Kidney (tissue), 13 donors: ENCODE measurements at regions not wholly inside any gene's neighbourhood (a gene's known extent, or its start where the extent isn't known, plus 50 kb on each side); places are given as distances from the start of the nearest gene placed in this dataset.

Experiments
- DNase-seq, 5 donors: peaks; one replicate each; pipeline ENCODE4 v3.0.0-alpha.2; 2013 to 2020
- FAIRE-seq: peaks from 2 replicates; lab custom pipeline; 2012; peaks lifted over from hg19 to GRCh38; lab: Jason Lieb, UNC
- H3K27ac ChIP-seq, 2 donors: one replicate each; pipeline ENCODE4 v1.7.0; 2013; ENCODE audit warnings: low read depth in 2 of 2, low read length in 2 of 2, inconsistent platforms in 1 of 2
- H3K27me3 ChIP-seq: one replicate; pipeline ENCODE4 v1.7.1; 2013; ENCODE audit warnings: low read length, inconsistent platforms; ENCODE audit not compliant: control insufficient read depth, insufficient read depth
- H3K36me3 ChIP-seq, 3 donors: one replicate each; pipeline versions ENCODE4 v1.7.0 to v1.7.1; 2013; ENCODE audit warnings: low read length in 3 of 3, control low read depth in 1 of 3, inconsistent platforms in 1 of 3; ENCODE audit not compliant: insufficient read depth in 3 of 3, control insufficient read depth in 2 of 3
- H3K4me1 ChIP-seq, 3 donors: one replicate each; pipeline versions ENCODE4 v1.7.0 to v1.7.1; 2013; ENCODE audit warnings: low read length in 3 of 3, inconsistent platforms in 1 of 3, low read depth in 1 of 3; ENCODE audit not compliant: control insufficient read depth in 2 of 3, insufficient read depth in 2 of 3
- H3K4me3 ChIP-seq, 3 donors: one replicate each; pipeline versions ENCODE4 v1.7.0 to v1.8.1; 2013; ENCODE audit warnings: low read length in 3 of 3, control low read depth in 1 of 3, inconsistent platforms in 1 of 3
- H3K9ac ChIP-seq, 3 donors: one replicate each; pipeline versions ENCODE4 v1.7.0 to v1.7.1; 2013; ENCODE audit warnings: low read length in 3 of 3, control low read depth in 1 of 3, inconsistent platforms in 1 of 3
- H3K9me3 ChIP-seq, 3 donors: one replicate each; pipeline versions ENCODE4 v1.7.0 to v1.7.1; 2013; ENCODE audit warnings: low read length in 3 of 3, control low read depth in 1 of 3, inconsistent platforms in 1 of 3; ENCODE audit not compliant: control insufficient read depth in 2 of 3, insufficient read depth in 1 of 3
- CTCF ChIP-seq: IDR thresholded peaks from 3 replicates; pipeline ENCODE4 v1.5.1; 2012; ENCODE audit warnings: mild to moderate bottlenecking, moderate library complexity, borderline replicate concordance; ENCODE audit not compliant: insufficient read depth; ENCODE audit errors: extremely low read depth
- intact Hi-C: fragments of 100-400 bp; cut with DNase I; formaldehyde crosslinking; loops from one replicate; pipeline ENCODE4 v1.11.1; 2022
- donor health status: control.
- donor health status: control.
- donor health status: control.
- donor health status: control.
- donor health status: control.
- donor health status: DM: yes; HTN: yes; CAD: no.
- donor health status: Normal renal cell carcinoma (clear cell type).

- no peak overlapping the region for H3K27ac ChIP-seq
- H3K4me1 ChIP-seq, result no peaks in the 10 kb centered on the region
- intact Hi-C loops, result no loop called here
- H3K9me3 ChIP-seq, result no peaks in the 10 kb centered on the region
- no peak overlapping the region for H3K4me3 ChIP-seq
- H3K27me3 ChIP-seq, result no peaks in the 10 kb centered on the region
- FAIRE-seq, result no peak
- H3K36me3 ChIP-seq, result no peaks in the 10 kb centered on the region
- TF ChIP-seq CTCF, result no peak
- no peak for DNase-seq
- H3K9ac ChIP-seq, result no peak overlapping the region
Measured at GRCh38 chr6:132888701-132889100, 74.3 kb downstream of the RPS12 start.

GRCh38 chr6:132892929-132893771 lies 78.8 kb downstream of the RPS12 start:
- no peak for DNase-seq
- no peak for TF ChIP-seq CTCF
- intact Hi-C loops, result no loop called here
- Histone ChIP-seq H3K9ac (no peak overlapping the region), H3K36me3 (no peaks in the 10 kb centered on the region), H3K27ac (no peak overlapping the region), H3K9me3 (no peaks in the 10 kb centered on the region), H3K27me3 (no peaks in the 10 kb centered on the region), H3K4me1 (no peaks in the 10 kb centered on the region), H3K4me3 (no peak overlapping the region)
- FAIRE-seq, result no peak

GRCh38 chr6:132893772-132894490 lies 79.6 kb downstream of the RPS12 start:
- intact Hi-C loops, result no loop called here
- Histone ChIP-seq H3K9ac (no peak overlapping the region), H3K36me3 (no peaks in the 10 kb centered on the region), H3K27me3 (no peaks in the 10 kb centered on the region), H3K9me3 (no peaks in the 10 kb centered on the region), H3K4me3 (no peak overlapping the region), H3K4me1 (no peaks in the 10 kb centered on the region), H3K27ac (no peak overlapping the region)
- FAIRE-seq, result no peak
- TF ChIP-seq CTCF, result no peak
- DNase-seq, result no peak
